ENCODE measurements at regions not wholly inside any gene's neighbourhood (a gene's known extent, or its start where the extent isn't known, plus 50 kb on each side); places are given as distances from the start of the nearest gene placed in this dataset.

GRCh38 chr1:104932949-104933679 lies 1183.4 kb downstream of the AMY1C start:
- DNase-seq (ENCODE audit: low read depth) = no peak
- no peak for TF ChIP-seq CTCF (conservative IDR thresholded peaks at IDR 0.05; ENCODE audit: low read length)
- no peak overlapping the region for H3K4me3 ChIP-seq (ENCODE audit: low read length)

GRCh38 chr1:104933846-104934245 lies 1184.1 kb downstream of the AMY1C start:
- TF ChIP-seq CTCF (conservative IDR thresholded peaks at IDR 0.05; ENCODE audit: low read length) = no peak
- H3K4me3 ChIP-seq (ENCODE audit: low read length) = no peak overlapping the region
- DNase-seq (ENCODE audit: low read depth) = no peak

GRCh38 chr1:104945406-104945805 lies 1195.7 kb downstream of the AMY1C start:
- no peak for TF ChIP-seq CTCF (conservative IDR thresholded peaks at IDR 0.05; ENCODE audit: low read length)
- no peak for DNase-seq (ENCODE audit: low read depth)
- no peak overlapping the region for H3K4me3 ChIP-seq (ENCODE audit: low read length)

- TF ChIP-seq CTCF (conservative IDR thresholded peaks at IDR 0.05; ENCODE audit: low read length) = no peak
- no peak overlapping the region for H3K4me3 ChIP-seq (ENCODE audit: low read length)
- no peak for DNase-seq (ENCODE audit: low read depth)
Observed at GRCh38 chr1:104946558-104947210, 1197.0 kb downstream of the AMY1C start.

- no peak for TF ChIP-seq CTCF (conservative IDR thresholded peaks at IDR 0.05; ENCODE audit: low read length)
Observed at GRCh38 chr1:104953555-104953954, 1203.9 kb downstream of the AMY1C start.

GRCh38 chr1:104973516-104973915 lies 1223.8 kb downstream of the AMY1C start:
- H3K4me3 ChIP-seq (ENCODE audit: low read length) = no peak overlapping the region
- no peak for TF ChIP-seq CTCF (conservative IDR thresholded peaks at IDR 0.05; ENCODE audit: low read length)
- no peak for DNase-seq (ENCODE audit: low read depth)

More at GRCh38 chr1:104953555-104953954, 1203.9 kb downstream of the AMY1C start:
- DNase-seq (ENCODE audit: low read depth) = no peak
- H3K4me3 ChIP-seq (ENCODE audit: low read length) = no peak overlapping the region

GRCh38 chr1:104979651-104980050 lies 1230.0 kb downstream of the AMY1C start:
- DNase-seq (ENCODE audit: low read depth) = no peak
- no peak overlapping the region for H3K4me3 ChIP-seq (ENCODE audit: low read length)
- no peak for TF ChIP-seq CTCF (conservative IDR thresholded peaks at IDR 0.05; ENCODE audit: low read length)
